GM12872 (cell line): ENCODE measurements at regions not wholly inside any gene's neighbourhood (a gene's known extent, or its start where the extent isn't known, plus 50 kb on each side); places are given as distances from the start of the nearest gene placed in this dataset.

ENCODE experiments used
- CTCF ChIP-seq: IDR thresholded peaks from 3 replicates; pipeline ENCODE4 v1.5.1; 2011; ENCODE audit warnings: low read depth, mild to moderate bottlenecking, low read length, moderate library complexity; ENCODE audit not compliant: insufficient read depth

GRCh38 chr16:24624102-24624501, 84.7 kb downstream of the RBBP6 start:
- TF ChIP-seq CTCF = no peak

- no peak for TF ChIP-seq CTCF
Measured at GRCh38 chr16:24626256-24626655, 86.9 kb downstream of the RBBP6 start.

GRCh38 chr16:24634919-24635318, 94.5 kb upstream of the TNRC6A start:
- TF ChIP-seq CTCF = no peak

DNA sequence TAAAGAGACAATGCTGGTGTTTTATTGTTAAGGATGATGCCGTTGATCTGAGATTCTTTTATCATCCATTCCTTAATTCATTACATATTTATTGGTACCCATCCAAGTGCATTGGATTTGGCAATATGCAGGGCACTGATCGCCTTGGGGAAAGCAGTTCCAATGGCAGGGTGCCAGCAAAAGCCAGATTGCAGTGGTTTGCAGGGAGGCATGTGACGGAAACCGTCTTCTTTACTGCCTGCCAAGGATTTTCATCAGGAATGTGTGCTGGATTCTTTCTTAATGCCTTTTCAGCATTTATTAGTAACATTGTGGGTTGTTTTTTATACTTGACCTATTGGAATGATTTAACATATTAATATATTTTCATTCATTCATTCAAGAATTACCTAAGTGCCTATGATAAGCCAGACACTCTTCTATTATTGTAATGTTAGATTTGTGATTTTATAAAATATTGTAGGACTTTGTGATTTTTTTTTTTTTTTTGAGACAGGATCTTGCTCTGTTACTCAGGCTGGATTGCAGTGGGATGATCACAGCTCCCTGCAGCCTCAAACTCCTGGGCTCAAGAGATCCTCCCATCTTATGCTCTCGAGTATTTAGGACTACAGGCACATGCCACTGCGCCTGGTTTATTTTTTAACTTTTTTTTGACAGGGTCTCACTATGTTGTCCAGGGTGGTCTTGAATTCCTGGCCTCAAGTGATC, 93.4 kb upstream of the TNRC6A start:
- no peak for TF ChIP-seq CTCF

DNA sequence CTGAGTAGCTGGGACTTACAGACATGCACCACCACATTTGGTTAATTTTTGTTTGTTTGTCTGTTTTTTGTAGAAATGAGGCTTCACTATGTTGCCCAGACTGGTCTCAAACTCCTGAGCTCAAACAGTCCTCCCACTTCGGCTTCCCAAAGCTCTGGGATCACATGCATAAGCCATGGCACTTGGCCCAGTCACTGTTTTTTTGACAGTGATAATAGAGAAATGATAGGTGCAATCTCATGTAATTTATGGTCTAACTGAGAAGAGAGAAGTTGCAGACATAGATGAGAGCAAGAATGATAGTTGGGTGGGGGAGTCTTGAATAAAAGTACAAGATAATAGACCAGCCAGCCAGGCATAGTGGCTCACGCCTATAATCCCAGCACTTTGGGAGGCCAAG, 89.7 kb upstream of the TNRC6A start:
- no peak for TF ChIP-seq CTCF

DNA sequence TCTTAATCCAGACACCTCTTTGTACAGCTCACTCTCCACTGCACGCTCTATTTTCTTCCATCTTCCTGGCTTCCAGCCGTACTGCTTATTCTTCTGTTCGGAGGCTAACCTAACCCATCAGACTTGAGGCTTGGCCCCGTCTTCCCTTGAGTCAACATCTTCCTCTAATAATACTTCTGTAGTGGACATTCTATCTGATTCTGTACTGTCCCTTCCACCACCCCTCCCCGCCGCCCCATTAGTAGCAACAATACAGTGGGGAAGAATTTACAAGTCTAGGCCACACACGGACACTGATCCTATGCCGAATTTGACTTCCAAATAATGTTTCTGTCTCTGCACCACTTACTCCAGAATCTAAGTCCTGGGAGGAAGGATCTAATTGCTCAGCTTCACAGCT, 86.0 kb upstream of the TNRC6A start:
- no peak for TF ChIP-seq CTCF

DNA sequence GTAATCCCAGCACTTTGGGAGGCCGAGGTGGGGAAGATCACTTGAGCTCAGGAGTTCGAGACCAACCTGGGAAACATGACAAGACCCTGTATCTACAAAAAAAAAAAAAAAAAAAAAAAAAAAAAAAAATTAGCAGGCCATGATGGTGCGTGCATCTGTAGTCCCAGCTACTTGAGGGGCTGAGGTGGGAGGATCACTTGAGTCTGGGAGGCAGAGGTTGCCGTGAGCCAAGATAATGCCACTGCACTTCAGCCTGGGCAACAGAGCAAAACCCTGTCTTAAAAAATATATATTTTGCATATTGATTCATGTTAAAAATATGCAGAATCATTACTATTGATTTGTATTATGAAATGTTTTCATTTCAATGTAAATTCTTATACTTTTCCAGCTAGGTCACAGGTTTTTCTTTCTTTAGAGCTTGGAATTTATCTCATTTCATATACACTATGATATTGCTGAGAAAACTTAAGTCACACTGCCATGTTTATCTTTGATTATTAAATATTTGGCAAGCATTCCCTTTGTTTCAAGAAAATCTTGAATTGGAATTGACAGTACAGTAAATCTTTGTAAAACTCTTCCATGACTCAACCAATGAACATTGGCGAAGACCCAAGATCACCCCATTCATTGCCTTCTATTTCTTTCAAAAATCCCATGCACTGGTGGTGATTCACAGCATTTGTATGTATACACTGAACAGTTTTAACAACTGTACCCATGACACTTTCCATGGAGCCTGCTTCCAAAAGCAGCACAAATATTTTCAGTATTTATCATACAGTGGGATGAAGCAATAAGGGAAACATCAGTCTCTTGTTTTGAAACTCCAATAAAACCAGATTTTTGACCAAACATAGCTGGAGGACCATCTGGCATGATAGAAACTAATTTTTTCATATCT, 83.5 kb upstream of the TNRC6A start:
- TF ChIP-seq CTCF = no peak
